ENCODE measurements at regions not wholly inside any gene's neighbourhood (a gene's known extent, or its start where the extent isn't known, plus 50 kb on each side); places are given as distances from the start of the nearest gene placed in this dataset.

- TF ChIP-seq FOS (IDR thresholded peaks at IDR 0.05; ENCODE audit: borderline replicate concordance, insufficient read depth, low read length) (no peak), CTCF (IDR thresholded peaks at IDR 0.05; ENCODE audit: extremely low read depth in 1 of 2, insufficient read depth in 1 of 2, low read depth in 1 of 2, low read length in 2 of 2) (no peak), POLR2A (IDR thresholded peaks at IDR 0.05; ENCODE audit: low read depth, low read length) (no peak), EZH2 (IDR thresholded peaks at IDR 0.05; ENCODE audit: borderline replicate concordance, low read depth, low read length, severe bottlenecking) (no peak)
Observed at GRCh38 chr20:57797401-57797800, 87.6 kb upstream of the PMEPA1 start.
